A673 (cell line): ENCODE measurements at regions not wholly inside any gene's neighbourhood (a gene's known extent, or its start where the extent isn't known, plus 50 kb on each side); places are given as distances from the start of the nearest gene placed in this dataset.

Source experiments
- BruUV-seq: library from RNA; stranded (reverse); fragments of 400-500 nt; replicated peaks from 2 replicates; lab custom pipeline; 2021; lab: Mats Ljungman, UMichigan
- CTCF ChIA-PET: fragments of 300-600 bp; sonication (Branson Sonifier 250); formaldehyde crosslinking; loops from one replicate; lab custom pipeline; 2022; ENCODE audit warnings: antibody characterized with exemption; lab: Charles Lee
- POLR2A ChIA-PET: fragments of 300-600 bp; sonication (Branson Sonifier 250); formaldehyde crosslinking; loops from one replicate; lab custom pipeline; 2022; ENCODE audit warnings: antibody characterized with exemption; ENCODE audit not compliant: low non-redundant PET; lab: Charles Lee
- DNase-seq: peaks from one replicate; pipeline ENCODE4 v3.0.0-alpha.2; 2015; ENCODE audit warnings: low spot score
- H3K27ac ChIP-seq: fragments of 200-600 bp; sonication (generic); 2 replicates; pipeline ENCODE4 v1.5.1; 2016; ENCODE audit warnings: mixed run types, low read depth, mild to moderate bottlenecking, mixed read lengths, antibody characterized with exemption, low read length; ENCODE audit not compliant: poor library complexity, severe bottlenecking
- H3K27me3 ChIP-seq: fragments of 200-600 bp; sonication (generic); replicated peaks from 2 replicates; pipeline ENCODE4 v1.6.1; 2017; ENCODE audit warnings: mixed run types, low read depth, mild to moderate bottlenecking, mixed read lengths, antibody characterized with exemption, low read length; ENCODE audit not compliant: insufficient read depth, poor library complexity
- H3K36me3 ChIP-seq: fragments of 200-600 bp; sonication (generic); 2 replicates; pipeline ENCODE4 v1.6.1; 2016; ENCODE audit warnings: mixed run types, mild to moderate bottlenecking, mixed read lengths, antibody characterized with exemption, low read length; ENCODE audit not compliant: insufficient read depth, poor library complexity, severe bottlenecking
- H3K4me1 ChIP-seq: fragments of 200-600 bp; sonication (generic); 2 replicates; pipeline ENCODE4 v1.6.1; 2017; ENCODE audit warnings: mixed run types, mild to moderate bottlenecking, mixed read lengths, antibody characterized with exemption, low read length; ENCODE audit not compliant: insufficient read depth, poor library complexity, severe bottlenecking
- H3K4me3 ChIP-seq: fragments of 200-600 bp; sonication (generic); 2 replicates; pipeline ENCODE4 v1.5.1; 2016; ENCODE audit warnings: low read depth, mixed run types, mild to moderate bottlenecking, mixed read lengths, low read length; ENCODE audit not compliant: poor library complexity, severe bottlenecking
- H3K9me3 ChIP-seq: fragments of 200-600 bp; sonication (generic); 2 replicates; pipeline ENCODE4 v1.6.1; 2016; ENCODE audit warnings: mixed run types, low read depth, mild to moderate bottlenecking, mixed read lengths, antibody characterized with exemption, low read length; ENCODE audit not compliant: poor library complexity, severe bottlenecking
- EZH2 ChIP-seq: fragments of 200-600 bp; sonication (generic); IDR thresholded peaks from 2 replicates; pipeline ENCODE4 v1.6.1; 2017; ENCODE audit warnings: borderline replicate concordance, low read depth, mild to moderate bottlenecking, mixed read lengths, antibody characterized with exemption, low read length; ENCODE audit not compliant: poor library complexity, severe bottlenecking
- intact Hi-C: fragments of 100-400 bp; cut with micrococcal nuclease; formaldehyde crosslinking; loops from one replicate; pipeline ENCODE4 v1.10.0; 2022; ENCODE audit not compliant: unreplicated experiment
- TF ChIP-seq, protein P1 (sequence below): fragments of 300-800, 200-600 bp; sonication (generic); conservative IDR thresholded peaks from 2 replicates; pipeline ENCODE4 v1.5.1; 2017; ENCODE audit warnings: low read depth, mild to moderate bottlenecking, antibody characterized with exemption, low read length, moderate library complexity, mixed read lengths

DNA sequence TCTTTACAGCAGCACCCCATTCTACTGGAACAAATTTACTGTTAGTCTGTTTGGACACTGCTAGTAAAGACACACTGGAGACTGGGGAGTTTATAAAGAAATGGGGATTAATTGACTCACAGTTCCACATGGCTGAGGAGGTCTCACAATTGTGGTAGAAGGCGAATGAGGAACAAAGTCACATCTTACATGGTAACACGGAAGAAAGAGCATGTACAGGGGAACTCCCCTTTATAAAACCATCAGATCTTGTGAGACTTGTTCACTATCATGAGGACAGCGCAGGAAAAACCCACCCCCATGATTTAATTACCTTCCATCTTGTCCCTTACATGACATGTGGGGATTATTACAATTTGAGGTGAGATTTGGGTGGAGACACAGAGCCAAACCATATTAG is 1204.2 kb downstream of the SLITRK1 start:
- BruUV-seq = no TSS peak
- ChIA-PET POLR2A (no interaction called here), CTCF (no interaction called here)
- no peak overlapping the region for H3K27ac ChIP-seq
- DNase-seq = no peak
- intact Hi-C loops = no loop called here
- TF ChIP-seq EZH2 = no peak
- TF ChIP-seq, protein P1, sequence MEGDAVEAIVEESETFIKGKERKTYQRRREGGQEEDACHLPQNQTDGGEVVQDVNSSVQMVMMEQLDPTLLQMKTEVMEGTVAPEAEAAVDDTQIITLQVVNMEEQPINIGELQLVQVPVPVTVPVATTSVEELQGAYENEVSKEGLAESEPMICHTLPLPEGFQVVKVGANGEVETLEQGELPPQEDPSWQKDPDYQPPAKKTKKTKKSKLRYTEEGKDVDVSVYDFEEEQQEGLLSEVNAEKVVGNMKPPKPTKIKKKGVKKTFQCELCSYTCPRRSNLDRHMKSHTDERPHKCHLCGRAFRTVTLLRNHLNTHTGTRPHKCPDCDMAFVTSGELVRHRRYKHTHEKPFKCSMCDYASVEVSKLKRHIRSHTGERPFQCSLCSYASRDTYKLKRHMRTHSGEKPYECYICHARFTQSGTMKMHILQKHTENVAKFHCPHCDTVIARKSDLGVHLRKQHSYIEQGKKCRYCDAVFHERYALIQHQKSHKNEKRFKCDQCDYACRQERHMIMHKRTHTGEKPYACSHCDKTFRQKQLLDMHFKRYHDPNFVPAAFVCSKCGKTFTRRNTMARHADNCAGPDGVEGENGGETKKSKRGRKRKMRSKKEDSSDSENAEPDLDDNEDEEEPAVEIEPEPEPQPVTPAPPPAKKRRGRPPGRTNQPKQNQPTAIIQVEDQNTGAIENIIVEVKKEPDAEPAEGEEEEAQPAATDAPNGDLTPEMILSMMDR = no peak
- no peaks in the 10 kb centered on the region for H3K27me3 ChIP-seq
- H3K4me1 ChIP-seq = no peaks in the 10 kb centered on the region
- no peaks in the 10 kb centered on the region for H3K36me3 ChIP-seq
- no peak overlapping the region for H3K4me3 ChIP-seq
- H3K9me3 ChIP-seq = no peaks in the 10 kb centered on the region

- TF ChIP-seq, protein P1 = no peak
- intact Hi-C loops = no loop called here
- no peak overlapping the region for H3K4me3 ChIP-seq
- POLR2A ChIA-PET = no interaction called here
- H3K27ac ChIP-seq = no peak overlapping the region
- no peaks in the 10 kb centered on the region for H3K4me1 ChIP-seq
- CTCF ChIA-PET = no interaction called here
- no peaks in the 10 kb centered on the region for H3K9me3 ChIP-seq
- no peaks in the 10 kb centered on the region for H3K27me3 ChIP-seq
- H3K36me3 ChIP-seq = no peaks in the 10 kb centered on the region
- no peak for DNase-seq
- no TSS peak for BruUV-seq
Observed at GRCh38 chr13:82675024-82675423, 1207.2 kb downstream of the SLITRK1 start.

DNA sequence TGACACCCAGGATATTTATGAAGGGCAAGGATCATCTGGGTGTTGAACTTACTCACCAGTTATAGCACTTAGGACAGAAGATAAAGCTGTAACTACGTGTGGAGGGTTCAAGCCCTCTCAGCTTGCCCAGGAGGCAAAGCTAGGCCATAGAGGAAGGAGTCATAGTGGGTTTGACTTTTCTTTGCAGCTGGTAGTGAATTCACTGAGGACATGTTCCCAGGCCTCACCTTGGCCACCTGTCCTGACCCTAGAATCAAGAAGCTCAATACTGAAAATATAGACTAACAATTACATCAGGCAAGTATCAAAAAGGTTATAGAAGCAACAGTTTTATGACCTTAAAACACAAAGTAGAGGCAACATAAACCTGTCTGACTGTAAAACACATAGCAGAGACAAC is 1207.7 kb downstream of the SLITRK1 start:
- Histone ChIP-seq H3K36me3 (no peaks in the 10 kb centered on the region), H3K9me3 (no peaks in the 10 kb centered on the region), H3K4me1 (no peaks in the 10 kb centered on the region), H3K27me3 (no peaks in the 10 kb centered on the region), H3K4me3 (no peak overlapping the region), H3K27ac (no peak overlapping the region)
- intact Hi-C loops = no loop called here
- BruUV-seq = no TSS peak
- DNase-seq = no peak
- ChIA-PET CTCF (no interaction called here), POLR2A (no interaction called here)
- TF ChIP-seq, protein P1 = no peak
- no peak for TF ChIP-seq EZH2
